ENCODE measurements at regions not wholly inside any gene's neighbourhood (a gene's known extent, or its start where the extent isn't known, plus 50 kb on each side); places are given as distances from the start of the nearest gene placed in this dataset.
"Not testable (repeated sequence)": the region's sequence is repeated elsewhere in the genome, so short reads cannot be mapped to it uniquely, and the experiment has no call there.

- Histone ChIP-seq H3K27ac (no peak overlapping the region), H3K4me3 (peak overlapping the region; percentile 15 to 41 (median 20))
Measured at GRCh38 chr2:106269591-106270291, 75.6 kb upstream of the UXS1 start.

DNA sequence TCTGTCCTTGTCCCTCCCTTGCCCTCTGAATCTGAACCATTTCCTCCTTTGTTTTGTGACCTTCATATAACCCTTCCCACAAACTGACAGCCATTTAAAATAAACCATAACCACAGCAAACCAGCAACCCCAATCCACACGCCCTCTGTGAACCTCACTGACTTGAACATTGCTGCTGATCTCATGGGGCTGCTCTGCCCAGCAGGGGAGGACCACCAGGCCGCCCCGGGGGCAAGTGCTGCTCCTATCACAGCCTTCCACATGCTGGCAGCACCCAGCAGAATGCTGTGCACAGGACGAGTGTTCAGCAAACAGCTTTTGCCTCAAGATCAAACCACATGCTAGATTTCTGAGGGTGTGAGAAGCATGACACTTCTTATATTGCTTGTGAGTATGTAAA is 73.9 kb upstream of the UXS1 start:
- Histone ChIP-seq H3K4me3 (no peak overlapping the region), H3K27ac (no peak overlapping the region)

DNA sequence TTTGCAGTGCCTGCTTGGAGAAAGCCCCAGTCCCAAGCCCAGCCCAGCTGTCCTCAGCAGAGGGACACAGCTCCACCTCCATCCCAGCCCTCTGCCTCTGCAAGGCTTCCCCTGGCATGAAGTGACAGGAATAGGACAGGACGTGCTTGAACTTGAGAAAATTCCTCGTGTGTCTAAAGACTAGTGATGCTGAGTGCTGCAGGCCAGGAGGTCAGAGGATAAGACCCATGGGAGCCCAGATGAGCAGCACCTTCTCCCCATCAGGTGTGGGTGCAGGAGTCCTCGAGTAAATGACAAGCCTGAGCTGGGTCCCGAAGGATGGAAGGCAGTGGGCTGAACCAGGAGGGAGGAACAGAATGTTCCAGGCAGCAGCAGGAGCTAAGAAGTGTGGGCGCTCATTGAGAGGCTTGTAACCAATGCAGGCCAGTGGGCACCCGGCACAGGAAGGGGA is 67.8 kb upstream of the UXS1 start:
- Histone ChIP-seq H3K27ac (no peak overlapping the region), H3K4me3 (no peak overlapping the region)

GRCh38 chr2:106258859-106259258 is 64.8 kb upstream of the UXS1 start:
- H3K4me3 ChIP-seq, H3K27ac ChIP-seq: not testable (repeated sequence)

DNA sequence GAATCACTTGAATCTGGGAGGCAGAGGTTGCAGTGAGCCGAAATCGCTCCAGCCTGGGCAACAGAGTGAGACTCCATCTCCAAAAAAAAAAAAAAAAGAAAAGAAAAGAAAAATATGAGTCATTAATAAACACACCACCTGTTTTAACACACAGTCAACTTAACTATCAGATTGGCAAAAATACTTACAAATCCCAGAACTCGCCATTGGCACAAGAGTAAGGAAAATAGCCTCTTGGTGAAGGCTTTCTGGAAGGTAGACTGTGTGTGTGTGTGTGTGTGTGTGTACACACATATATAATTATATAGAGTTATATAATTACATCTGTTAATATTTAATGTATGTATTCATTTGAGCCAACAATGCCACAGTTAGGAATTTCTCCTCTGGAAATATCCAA is 63.7 kb upstream of the UXS1 start:
- Histone ChIP-seq H3K4me3 (no peak overlapping the region), H3K27ac (no peak overlapping the region)

DNA sequence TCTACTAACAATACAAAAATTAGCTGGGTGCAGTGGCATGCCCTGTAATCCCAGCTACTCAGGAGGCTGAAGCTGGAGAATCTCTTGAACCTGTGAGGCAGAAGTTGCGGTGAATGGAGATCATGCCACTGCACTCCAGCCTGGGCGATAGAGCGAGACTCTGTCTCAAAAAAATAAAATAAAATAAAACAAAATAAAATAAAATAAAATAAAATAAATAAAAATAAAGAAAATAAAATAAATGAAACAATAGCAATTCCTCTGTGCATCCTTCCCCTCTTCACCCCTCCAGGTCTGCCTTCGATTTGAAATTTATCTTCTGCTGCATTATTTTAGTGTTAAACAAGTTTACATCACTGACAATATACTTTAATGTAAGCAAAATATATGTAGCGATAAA is 63.0 kb upstream of the UXS1 start:
- Histone ChIP-seq H3K27ac (no peak overlapping the region), H3K4me3 (no peak overlapping the region)

DNA sequence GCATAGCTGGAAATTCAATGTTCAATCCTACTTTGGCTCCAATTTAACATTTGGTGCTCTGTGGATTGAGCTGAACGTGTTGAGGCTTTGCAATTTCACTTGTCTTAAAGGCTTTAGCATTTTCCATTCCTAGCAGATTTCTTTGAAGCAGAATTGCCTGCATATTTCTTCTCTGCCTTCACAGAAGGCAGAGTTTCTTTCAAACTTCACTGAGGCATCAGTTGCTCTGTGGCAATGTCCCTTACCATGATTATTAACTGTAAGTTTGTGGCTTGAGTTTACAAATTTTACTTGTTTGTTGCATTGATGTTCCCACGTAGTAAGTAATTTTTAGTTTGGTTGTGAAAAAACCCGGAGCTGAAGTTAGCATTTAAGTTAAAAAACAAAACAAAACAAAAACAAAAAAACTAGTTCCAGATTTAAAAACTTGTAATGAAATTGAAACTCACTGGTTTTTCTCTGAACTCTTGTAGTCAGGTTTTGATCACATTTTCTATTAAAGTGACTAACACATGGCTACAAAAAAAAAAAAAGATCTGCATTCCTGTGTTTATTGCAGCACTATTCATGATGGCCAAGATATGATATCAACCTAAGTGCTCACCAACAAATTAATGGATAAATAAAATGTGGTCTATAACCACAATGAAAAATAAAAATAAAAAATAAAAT is 55.2 kb upstream of the UXS1 start:
- H3K27ac ChIP-seq, result peak overlapping the region in 1 of 21 experiments; percentile 55
- not testable (repeated sequence) for H3K4me3 ChIP-seq

DNA sequence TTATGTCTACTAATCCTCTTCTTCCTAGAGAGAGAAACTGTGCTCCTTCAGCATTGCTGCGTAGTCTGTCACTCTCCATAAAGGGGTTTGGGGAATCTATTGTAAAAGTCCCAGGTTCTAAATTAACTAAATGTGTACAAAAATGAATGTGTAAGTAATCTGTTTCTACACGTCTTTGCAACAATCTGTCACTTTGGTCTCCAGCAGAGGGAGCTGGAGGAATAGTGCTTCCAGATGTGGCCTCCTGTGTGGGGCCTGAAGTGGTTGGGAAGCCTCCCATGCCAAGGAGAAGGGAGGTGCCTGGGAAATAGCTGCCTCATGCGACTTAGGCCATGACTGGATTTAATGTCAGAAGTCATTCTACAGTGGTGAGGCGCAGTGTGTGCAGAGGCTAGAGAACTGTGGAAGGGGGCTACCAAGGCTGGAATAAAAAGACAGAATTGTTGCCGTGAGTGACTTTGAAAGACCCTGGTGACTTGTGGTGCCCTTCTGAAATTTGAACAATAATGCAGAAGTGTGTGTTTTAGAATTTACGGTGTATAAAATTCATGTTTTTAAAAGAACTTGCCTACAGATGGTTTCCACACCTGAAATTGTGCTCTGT is 54.5 kb upstream of the UXS1 start:
- peak overlapping the region in 1 of 21 experiments; percentile 55 for H3K27ac ChIP-seq
- H3K4me3 ChIP-seq, result not testable (repeated sequence)

Measured in skin epidermis (tissue), 12 donors.